ENCODE measurements at regions not wholly inside any gene's neighbourhood (a gene's known extent, or its start where the extent isn't known, plus 50 kb on each side); places are given as distances from the start of the nearest gene placed in this dataset.

DNA sequence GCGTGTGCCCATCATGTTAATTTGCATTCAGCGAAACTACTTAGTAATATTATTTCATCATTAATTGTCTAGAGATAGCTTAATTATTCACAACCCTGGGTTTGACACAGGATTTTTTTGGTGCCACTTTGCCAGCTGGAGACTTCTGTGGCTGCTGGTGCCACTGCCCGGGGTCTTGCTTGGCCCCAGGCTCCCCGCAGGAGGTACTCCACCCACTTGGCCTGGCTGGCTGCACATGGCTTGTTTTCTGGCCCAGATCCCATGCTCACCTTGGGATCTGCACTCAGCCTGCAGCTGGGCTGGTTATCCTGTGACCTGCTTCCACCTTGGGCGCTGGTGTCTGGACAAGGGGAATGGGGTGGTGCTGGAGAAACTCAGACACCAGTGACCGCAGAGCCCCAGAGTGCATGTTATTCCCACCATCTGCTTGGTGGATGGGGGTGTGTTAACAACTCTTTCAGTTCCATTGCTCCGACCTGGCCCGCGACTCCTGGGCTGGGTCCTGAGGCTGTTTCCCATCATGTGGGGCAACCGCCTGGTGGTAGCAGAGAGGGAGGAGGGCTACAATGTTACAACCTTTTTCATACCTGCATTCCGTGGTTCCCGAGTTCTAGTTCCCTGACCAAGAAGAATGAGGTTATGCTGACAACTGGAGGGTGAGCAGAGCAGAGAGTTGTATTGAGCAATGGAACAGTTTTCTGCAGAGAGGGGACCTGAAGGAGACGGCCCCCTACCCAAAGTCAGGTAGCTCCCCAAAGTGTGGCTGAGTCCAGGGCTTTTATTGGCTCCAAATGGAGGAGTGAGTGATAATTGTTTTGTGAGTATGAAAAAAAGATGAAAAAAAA, 1950.0 kb upstream of the IGFBP7 start:
- no peak overlapping the region for H3K4me3 ChIP-seq (ENCODE audit: low read length)
- TF ChIP-seq, protein P1, sequence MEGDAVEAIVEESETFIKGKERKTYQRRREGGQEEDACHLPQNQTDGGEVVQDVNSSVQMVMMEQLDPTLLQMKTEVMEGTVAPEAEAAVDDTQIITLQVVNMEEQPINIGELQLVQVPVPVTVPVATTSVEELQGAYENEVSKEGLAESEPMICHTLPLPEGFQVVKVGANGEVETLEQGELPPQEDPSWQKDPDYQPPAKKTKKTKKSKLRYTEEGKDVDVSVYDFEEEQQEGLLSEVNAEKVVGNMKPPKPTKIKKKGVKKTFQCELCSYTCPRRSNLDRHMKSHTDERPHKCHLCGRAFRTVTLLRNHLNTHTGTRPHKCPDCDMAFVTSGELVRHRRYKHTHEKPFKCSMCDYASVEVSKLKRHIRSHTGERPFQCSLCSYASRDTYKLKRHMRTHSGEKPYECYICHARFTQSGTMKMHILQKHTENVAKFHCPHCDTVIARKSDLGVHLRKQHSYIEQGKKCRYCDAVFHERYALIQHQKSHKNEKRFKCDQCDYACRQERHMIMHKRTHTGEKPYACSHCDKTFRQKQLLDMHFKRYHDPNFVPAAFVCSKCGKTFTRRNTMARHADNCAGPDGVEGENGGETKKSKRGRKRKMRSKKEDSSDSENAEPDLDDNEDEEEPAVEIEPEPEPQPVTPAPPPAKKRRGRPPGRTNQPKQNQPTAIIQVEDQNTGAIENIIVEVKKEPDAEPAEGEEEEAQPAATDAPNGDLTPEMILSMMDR (IDR thresholded peaks at IDR 0.05; ENCODE audit: insufficient read depth, low read depth, low read length, missing control alignments), result no peak
- DNase-seq (ENCODE audit: low read depth), result no peak

DNA sequence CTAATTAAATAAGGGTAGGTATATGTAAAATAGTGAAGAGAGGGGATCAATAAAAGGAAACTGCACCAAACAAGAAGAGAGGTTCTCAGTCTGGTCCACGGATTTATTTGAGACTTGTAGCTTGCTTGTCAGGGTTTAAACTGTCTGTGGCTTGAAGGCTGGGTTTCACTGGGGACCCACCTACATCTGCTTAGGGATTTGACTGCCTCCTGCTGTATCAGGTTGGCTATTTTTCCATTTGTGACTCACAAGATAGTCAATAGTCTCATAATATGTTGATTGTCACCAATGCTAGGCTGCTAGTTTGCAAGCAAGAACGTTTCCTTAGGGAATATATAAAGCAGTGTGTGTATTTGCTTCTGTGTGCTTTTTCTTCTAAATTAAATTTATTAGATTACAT, 1950.7 kb upstream of the IGFBP7 start:
- TF ChIP-seq, protein P1 (IDR thresholded peaks at IDR 0.05; ENCODE audit: insufficient read depth, low read depth, low read length, missing control alignments), result no peak
- H3K4me3 ChIP-seq (ENCODE audit: low read length), result no peak overlapping the region
- DNase-seq (ENCODE audit: low read depth), result no peak

DNA sequence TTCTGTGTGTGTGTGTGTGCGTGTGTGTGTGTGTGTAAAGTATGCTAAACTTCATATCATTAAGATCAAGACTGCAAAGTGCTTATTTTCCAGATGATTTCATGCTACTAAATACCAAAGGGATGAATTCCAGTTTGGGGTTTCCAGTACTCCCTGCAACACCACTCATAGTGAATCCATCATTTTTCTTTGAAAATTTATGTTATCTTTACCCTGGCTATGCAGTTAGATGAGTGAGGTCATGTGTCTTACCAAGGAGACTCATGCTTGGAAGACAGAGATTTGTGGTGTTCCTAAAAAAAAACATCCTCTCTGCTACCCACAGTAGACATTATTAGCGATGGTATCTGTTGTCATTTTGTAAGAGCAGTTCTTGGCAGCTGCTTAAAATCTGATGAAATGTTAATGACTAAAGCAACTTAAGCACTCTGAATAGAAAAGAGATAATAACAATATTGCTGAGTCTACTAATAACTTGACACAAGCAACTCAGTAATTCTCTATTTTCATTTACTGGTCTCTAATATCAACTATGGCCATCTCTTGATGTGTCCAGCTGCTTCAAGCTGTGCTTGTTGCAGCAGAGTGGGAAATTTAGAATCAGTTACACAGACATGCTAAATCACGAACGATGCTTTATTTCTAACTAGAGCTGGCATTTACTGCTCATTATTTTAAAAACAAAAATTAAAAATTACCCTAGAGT, 1953.0 kb upstream of the IGFBP7 start:
- DNase-seq (ENCODE audit: low read depth), result no peak
- no peak overlapping the region for H3K4me3 ChIP-seq (ENCODE audit: low read length)
- TF ChIP-seq, protein P1 (IDR thresholded peaks at IDR 0.05; ENCODE audit: insufficient read depth, low read depth, low read length, missing control alignments), result no peak

DNA sequence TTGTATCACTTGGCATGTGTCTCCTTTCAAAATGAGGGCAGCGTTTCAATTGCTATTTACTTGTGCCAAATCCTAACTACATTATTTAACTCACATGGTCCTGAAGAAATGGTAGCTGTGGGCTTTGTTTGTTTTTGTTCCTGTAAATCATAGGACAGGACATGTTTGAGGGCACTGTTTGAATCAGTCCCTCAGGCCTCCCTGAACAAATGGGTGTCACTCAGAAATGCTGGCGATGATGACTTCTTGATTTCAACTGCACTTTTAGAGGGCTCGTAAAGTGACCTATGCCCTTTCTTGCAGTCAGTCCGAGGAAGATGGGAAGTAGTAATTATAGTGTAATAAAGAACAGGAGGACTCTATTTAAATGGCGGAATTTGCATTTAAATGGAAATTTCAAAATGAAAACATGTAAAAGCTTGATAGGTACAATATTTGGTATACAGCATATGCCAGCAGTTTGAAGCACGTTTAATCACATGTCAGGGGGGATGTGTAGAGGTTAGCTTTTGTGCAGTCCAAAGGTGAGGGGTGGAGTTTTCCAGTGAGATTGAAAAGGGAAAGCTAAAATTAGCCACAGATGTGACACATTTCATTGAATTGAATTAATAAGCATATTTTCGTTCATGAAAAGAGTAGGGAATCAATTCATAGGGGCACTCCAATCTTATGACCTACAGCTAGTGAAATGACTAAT, 1958.7 kb upstream of the IGFBP7 start:
- TF ChIP-seq, protein P1 (IDR thresholded peaks at IDR 0.05; ENCODE audit: insufficient read depth, low read depth, low read length, missing control alignments), result no peak
- no peak for DNase-seq (ENCODE audit: low read depth)
- no peak overlapping the region for H3K4me3 ChIP-seq (ENCODE audit: low read length)

DNA sequence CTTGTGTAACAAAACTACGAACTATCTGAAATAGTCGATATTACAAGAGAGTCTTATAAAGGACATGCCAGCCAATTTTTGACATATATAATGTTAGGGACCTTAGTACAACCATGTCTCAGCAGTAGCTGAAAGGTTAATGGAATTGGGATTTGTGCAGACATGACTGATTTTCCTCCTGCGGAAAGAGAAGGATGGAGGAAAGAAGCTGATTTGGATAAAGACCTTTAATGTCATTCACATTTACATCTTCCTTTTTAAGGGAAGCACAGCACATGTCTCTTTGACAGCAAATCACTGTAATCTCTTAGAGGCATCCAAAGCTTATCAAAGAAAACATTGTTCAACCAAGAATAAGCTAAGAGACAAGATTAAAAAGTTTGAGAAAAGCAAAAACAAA, 1976.2 kb upstream of the IGFBP7 start:
- no peak overlapping the region for H3K4me3 ChIP-seq (ENCODE audit: low read length)
- TF ChIP-seq, protein P1 (IDR thresholded peaks at IDR 0.05; ENCODE audit: insufficient read depth, low read depth, low read length, missing control alignments), result no peak
- no peak for DNase-seq (ENCODE audit: low read depth)

DNA sequence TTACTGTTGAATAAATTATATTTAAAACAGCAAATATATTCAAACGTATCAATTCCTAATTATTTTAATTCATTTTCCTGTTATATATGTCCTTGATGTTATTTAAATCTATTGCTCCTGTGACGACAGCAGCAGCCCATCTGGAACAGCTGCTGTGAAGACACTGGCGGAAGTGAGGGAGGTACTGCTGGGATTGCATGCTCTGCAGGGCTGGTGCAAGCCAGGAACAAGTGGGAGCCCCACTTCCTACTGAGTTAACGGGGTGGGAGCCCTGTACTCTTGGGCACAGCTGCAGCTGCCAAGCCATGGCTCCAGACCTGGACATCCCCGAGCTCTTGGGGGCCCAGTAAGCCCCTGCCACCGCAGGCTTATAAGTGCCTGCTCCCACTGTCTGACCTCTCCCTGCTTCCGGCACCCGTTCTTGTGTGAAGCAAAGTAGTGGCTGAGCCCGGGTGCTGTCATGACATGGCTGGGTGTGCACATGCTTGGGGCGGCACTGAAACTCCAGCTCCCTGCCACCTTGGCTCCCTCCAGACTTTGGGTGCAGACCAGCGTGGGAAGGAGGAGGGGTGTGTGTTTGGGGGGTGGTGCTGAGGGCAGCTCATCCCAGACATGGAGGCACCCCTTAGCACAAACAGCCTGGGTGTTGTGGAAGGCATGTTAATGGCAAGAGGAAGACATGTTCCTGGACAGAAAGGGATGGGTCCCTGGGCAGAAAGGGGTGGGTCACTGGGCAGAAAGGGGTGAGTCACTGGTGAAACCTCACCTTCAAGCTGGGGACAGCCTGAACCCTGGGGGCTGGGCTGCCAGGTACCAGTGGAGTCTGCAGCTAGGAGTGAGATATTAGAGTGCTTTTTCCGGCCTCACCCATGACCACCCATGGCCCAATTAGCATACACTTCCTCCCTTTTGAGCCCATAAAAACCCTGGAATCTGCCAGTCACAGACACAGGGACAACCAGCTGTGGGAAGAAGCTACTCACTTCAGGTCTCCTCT, 1981.3 kb upstream of the IGFBP7 start:
- TF ChIP-seq, protein P1 (IDR thresholded peaks at IDR 0.05; ENCODE audit: insufficient read depth, low read depth, low read length, missing control alignments), result no peak
- no peak for DNase-seq (ENCODE audit: low read depth)
- no peak overlapping the region for H3K4me3 ChIP-seq (ENCODE audit: low read length)
